Cardiac muscle cell (in vitro differentiated cells and primary cell): ENCODE measurements at regions not wholly inside any gene's neighbourhood (a gene's known extent, or its start where the extent isn't known, plus 50 kb on each side); places are given as distances from the start of the nearest gene placed in this dataset.

ENCODE experiments used
- DNase-seq, 2 donors: peaks; one replicate each; pipeline versions ENCODE4 v3.0.0 to v3.0.0-alpha.2; 2010 to 2017; ENCODE audit warnings: low read depth in 1 of 2, low spot score in 1 of 2
- H3K27ac ChIP-seq: fragments of 200-600 bp; sonication (generic); 2 replicates; pipeline ENCODE4 v1.5.1; 2016
- H3K27me3 ChIP-seq: fragments of 200-600 bp; sonication (generic); 2 replicates; pipeline ENCODE4 v1.6.0; 2016; ENCODE audit warnings: control low read depth
- H3K36me3 ChIP-seq: fragments of 200-600 bp; sonication (generic); 2 replicates; pipeline ENCODE4 v1.5.1; 2016; ENCODE audit warnings: control low read depth
- H3K4me1 ChIP-seq: fragments of 200-600 bp; sonication (generic); 2 replicates; pipeline ENCODE4 v1.8.1; 2017; ENCODE audit warnings: low read depth, mild to moderate bottlenecking, mixed run types
- H3K4me3 ChIP-seq: fragments of 200-600 bp; sonication (generic); 2 replicates; pipeline ENCODE4 v1.5.1; 2016; ENCODE audit warnings: mild to moderate bottlenecking
- H3K9me3 ChIP-seq: fragments of 200-600 bp; sonication (generic); 2 replicates; pipeline ENCODE4 v1.5.1; 2017; ENCODE audit warnings: low read depth, mild to moderate bottlenecking, control low read depth
- TF ChIP-seq, protein P1 (sequence below): IDR thresholded peaks from 2 replicates; pipeline ENCODE4 v1.5.1; 2012; ENCODE audit warnings: low read depth, mild to moderate bottlenecking, low read length

DNA sequence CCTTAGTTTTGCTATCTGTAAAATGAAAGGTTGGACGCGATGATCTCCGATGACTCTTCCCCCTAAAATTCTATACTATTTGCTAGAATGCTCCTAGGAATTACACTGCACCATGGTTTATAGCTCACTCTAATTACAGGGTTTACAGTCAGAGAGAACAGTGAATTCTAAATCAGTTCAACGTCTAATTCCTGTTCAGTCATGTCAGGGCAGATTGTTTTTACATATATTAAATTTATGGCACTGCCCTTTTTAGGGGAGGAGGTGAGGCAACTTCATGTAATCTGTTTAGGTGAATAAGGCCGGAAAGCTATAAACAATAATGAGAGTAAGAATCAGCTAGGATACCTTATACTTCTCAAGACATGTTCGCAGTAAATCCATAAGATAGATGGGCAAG lies 293.9 kb downstream of the BAMBI start:
- DNase-seq, result no peak
- H3K36me3 ChIP-seq, result no peaks in the 10 kb centered on the region
- no peaks in the 10 kb centered on the region for H3K27me3 ChIP-seq
- TF ChIP-seq, protein P1, sequence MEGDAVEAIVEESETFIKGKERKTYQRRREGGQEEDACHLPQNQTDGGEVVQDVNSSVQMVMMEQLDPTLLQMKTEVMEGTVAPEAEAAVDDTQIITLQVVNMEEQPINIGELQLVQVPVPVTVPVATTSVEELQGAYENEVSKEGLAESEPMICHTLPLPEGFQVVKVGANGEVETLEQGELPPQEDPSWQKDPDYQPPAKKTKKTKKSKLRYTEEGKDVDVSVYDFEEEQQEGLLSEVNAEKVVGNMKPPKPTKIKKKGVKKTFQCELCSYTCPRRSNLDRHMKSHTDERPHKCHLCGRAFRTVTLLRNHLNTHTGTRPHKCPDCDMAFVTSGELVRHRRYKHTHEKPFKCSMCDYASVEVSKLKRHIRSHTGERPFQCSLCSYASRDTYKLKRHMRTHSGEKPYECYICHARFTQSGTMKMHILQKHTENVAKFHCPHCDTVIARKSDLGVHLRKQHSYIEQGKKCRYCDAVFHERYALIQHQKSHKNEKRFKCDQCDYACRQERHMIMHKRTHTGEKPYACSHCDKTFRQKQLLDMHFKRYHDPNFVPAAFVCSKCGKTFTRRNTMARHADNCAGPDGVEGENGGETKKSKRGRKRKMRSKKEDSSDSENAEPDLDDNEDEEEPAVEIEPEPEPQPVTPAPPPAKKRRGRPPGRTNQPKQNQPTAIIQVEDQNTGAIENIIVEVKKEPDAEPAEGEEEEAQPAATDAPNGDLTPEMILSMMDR, result no peak
- no peak overlapping the region for H3K4me3 ChIP-seq
- no peaks in the 10 kb centered on the region for H3K9me3 ChIP-seq
- no peak overlapping the region for H3K27ac ChIP-seq
- peaks cover 7% of the 10 kb centered on the region for H3K4me1 ChIP-seq

DNA sequence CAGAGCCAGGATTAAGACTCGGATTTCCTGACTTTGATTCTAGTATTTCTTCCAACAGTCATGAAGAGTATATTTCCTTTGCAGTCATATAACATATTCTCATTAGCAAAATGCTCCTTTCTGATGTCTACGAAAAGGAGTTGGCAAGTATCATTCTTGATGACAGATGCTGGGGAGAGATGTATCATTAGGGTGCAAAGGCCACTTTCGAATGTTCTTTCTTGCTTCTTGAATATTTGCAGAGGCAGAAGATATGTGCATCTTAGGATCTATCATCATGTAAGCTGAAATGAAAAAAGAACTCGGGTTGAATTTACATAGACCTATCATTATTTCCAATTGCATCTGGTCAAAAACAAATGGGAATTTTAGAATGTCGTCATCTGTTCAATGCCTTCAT lies 294.4 kb downstream of the BAMBI start:
- TF ChIP-seq, protein P1, result no peak
- H3K27ac ChIP-seq, result no peak overlapping the region

DNA sequence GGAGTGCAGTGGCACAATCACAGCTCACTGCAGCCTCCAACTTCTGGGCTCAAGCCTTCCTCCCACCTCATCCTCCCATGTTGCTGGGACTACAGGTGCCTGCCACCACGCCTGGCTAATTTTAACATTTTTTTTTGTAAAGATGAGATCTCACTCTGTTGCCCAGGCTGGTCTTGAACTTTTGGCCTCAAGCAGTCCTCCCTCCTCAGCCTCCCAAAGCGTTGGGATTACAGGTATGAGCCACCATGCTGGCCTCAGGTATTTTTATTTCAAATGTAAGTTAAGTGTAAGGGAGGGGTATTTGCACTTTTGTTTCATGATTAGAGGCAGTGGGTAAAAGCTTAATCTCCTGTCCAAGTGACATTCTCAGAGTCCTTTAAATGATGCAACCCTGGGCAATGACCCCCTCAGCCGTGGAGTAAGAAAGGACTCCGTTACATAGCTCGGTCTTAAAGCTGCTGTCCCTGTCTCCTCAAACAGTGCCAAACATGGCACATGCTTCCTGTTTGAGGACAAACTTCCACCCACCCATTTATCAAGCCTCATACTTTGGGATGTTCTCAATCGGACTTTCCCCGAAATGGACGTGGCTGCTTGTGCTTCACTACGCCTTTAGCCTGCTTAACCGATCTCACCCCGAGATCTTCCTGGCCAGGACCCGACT lies 296.1 kb downstream of the BAMBI start:
- no peaks in the 10 kb centered on the region for H3K27me3 ChIP-seq
- no peak overlapping the region for H3K27ac ChIP-seq
- TF ChIP-seq, protein P1, result no peak
- no peak for DNase-seq
- no peak overlapping the region for H3K4me3 ChIP-seq
- H3K4me1 ChIP-seq, result peaks cover 16% of the 10 kb centered on the region
- no peaks in the 10 kb centered on the region for H3K9me3 ChIP-seq
- H3K36me3 ChIP-seq, result no peaks in the 10 kb centered on the region

More for the DNA sequence above, 294.4 kb downstream of the BAMBI start:
- H3K4me3 ChIP-seq, result no peak overlapping the region
- peaks cover 12% of the 10 kb centered on the region for H3K4me1 ChIP-seq
- no peaks in the 10 kb centered on the region for H3K9me3 ChIP-seq
- no peaks in the 10 kb centered on the region for H3K27me3 ChIP-seq
- no peaks in the 10 kb centered on the region for H3K36me3 ChIP-seq
- DNase-seq, result no peak

DNA sequence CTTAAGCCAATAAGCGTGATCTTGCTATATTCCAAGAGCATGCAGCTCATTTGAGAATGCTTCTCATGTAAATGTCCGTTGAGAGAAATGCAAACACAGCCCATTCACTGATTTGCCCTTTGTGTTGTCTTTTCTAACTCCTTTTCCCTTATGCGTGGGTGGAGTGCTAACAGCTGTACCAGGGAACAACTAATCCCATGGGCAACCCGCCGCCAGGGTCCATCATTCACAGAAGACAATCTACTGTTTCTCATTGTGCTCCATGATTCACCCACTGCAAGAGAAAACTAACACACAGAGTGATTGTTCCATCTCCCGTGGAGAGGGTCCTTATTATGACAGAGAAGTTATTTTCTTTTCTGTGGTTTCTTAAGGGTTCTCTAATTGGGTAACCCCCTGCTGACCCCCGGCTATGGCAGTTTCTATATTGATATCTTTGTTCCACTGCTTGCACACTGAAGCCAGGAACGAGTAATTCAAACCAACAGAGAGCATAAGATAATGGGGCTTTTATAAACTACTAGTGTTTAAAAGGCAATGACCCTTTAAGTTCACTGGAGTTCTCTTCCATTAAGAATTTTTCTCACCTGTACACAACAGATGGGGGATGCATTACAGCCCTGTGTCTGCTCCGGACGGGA lies 298.7 kb downstream of the BAMBI start:
- H3K27ac ChIP-seq, result no peak overlapping the region
- peak in 1 of 2 donors; percentile 78 for DNase-seq
- H3K4me1 ChIP-seq, result peaks cover 16% of the 10 kb centered on the region
- TF ChIP-seq, protein P1, result no peak
- no peaks in the 10 kb centered on the region for H3K9me3 ChIP-seq
- no peaks in the 10 kb centered on the region for H3K27me3 ChIP-seq
- H3K4me3 ChIP-seq, result no peak overlapping the region
- H3K36me3 ChIP-seq, result no peaks in the 10 kb centered on the region

DNA sequence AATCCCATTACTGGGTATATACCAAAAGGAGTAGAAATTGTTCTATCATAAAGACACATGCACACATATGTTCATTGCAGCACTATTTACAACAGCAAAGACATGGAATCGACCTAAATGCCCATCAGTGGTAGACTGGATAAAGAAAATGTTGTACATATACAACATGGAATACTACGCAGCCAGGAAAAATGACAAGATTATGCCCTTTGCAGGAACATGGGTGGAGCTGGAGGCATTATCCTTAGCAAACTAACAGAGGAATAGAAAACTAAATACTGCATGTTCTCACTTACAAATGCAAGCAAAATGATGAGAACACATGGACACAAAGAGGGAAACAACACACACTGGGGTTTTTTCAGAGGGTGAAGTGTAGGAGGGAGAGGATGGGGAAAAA lies 300.2 kb downstream of the BAMBI start:
- no peak overlapping the region for H3K4me3 ChIP-seq
- H3K4me1 ChIP-seq, result peaks cover 16% of the 10 kb centered on the region
- TF ChIP-seq, protein P1, result no peak
- H3K27me3 ChIP-seq, result no peaks in the 10 kb centered on the region
- H3K9me3 ChIP-seq, result no peaks in the 10 kb centered on the region
- no peaks in the 10 kb centered on the region for H3K36me3 ChIP-seq
- no peak overlapping the region for H3K27ac ChIP-seq
- DNase-seq, result no peak
